Activated T-helper 1 cell treated with anti-CD3 and anti-CD28 coated beads, Interleukin-12 subunit alpha, Interleukin-12 subunit beta, Interleukin-2, Interleukin-4 antibody, amounts not matched to agents 30 ng/mL and 10 ng/mL and 1 ng/mL, durations not matched to agents 14 hours and 24 hours and 36 hours (primary cell): ENCODE measurements at regions not wholly inside any gene's neighbourhood (a gene's known extent, or its start where the extent isn't known, plus 50 kb on each side); places are given as distances from the start of the nearest gene placed in this dataset.

Source experiments
- DNase-seq: peaks from one replicate; pipeline ENCODE4 v3.0.0; 2021; ENCODE audit warnings: low spot score
- H3K27ac Mint-ChIP-seq: one replicate; pipeline ENCODE4 v1.8.0; 2021; ENCODE audit warnings: mild to moderate bottlenecking, mixed read lengths
- H3K27me3 Mint-ChIP-seq: one replicate; pipeline ENCODE4 v1.8.0; 2022; ENCODE audit warnings: mild to moderate bottlenecking, moderate library complexity, mixed read lengths; ENCODE audit not compliant: insufficient read depth
- H3K36me3 Mint-ChIP-seq: one replicate; pipeline ENCODE4 v1.8.0; 2021; ENCODE audit warnings: low read depth, mixed read lengths
- H3K4me1 Mint-ChIP-seq: one replicate; pipeline ENCODE4 v1.8.0; 2021; ENCODE audit warnings: low read depth, mixed read lengths
- H3K4me3 Mint-ChIP-seq: one replicate; pipeline ENCODE4 v1.8.0; 2021; ENCODE audit warnings: mild to moderate bottlenecking, moderate library complexity, mixed read lengths
- H3K9me3 Mint-ChIP-seq: one replicate; pipeline ENCODE4 v1.8.0; 2021; ENCODE audit warnings: mixed read lengths
- intact Hi-C: fragments of 100-400 bp; cut with micrococcal nuclease; formaldehyde crosslinking; loops from one replicate; pipeline ENCODE4 v1.15.1; 2024

DNA sequence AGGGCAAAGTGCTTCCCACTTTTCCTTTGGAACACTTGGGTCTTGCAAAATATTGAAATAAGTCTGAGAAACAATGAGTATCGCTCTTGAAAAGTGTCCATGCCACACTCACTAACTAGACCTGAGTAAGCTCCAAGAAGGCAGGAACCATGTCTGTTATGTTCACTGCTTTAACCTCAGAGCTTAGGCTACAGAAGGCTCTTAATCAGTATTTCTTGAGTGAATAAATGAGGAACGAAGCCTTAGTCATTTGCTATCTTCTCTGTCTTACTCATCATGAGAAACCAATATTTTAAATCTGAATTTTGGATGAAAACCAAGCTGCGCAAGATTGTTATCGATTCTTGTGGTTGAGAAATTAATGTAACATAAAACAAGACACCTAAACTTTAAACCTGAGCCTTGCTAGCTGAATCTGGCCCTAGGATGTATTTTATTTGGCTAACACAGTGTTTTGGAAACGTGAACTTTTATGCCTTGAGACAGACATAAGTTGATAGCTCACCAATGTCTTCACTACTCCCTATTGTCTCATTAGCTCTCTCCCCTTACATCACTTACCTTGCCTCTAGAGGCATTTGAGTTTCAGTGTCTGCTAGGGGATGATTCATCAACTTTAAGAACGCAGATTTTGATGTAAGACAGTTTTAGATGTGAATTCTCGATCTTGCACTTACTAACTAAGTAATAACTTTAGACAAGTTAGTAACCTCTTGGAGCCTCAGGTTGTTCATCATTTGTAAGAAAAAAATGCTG, 392.8 kb upstream of the MEIS1 start:
- intact Hi-C loops: no loop called here
- Mint-ChIP-seq H3K27me3 (no peaks in the 10 kb centered on the region), H3K36me3 (no peaks in the 10 kb centered on the region), H3K27ac (no peak overlapping the region), H3K4me3 (no peak overlapping the region), H3K4me1 (no peaks in the 10 kb centered on the region), H3K9me3 (no peaks in the 10 kb centered on the region)
- no peak for DNase-seq

- no peaks in the 10 kb centered on the region for H3K27me3 Mint-ChIP-seq
- no peak overlapping the region for H3K4me3 Mint-ChIP-seq
- no peaks in the 10 kb centered on the region for H3K36me3 Mint-ChIP-seq
- intact Hi-C loops: no loop called here
- H3K27ac Mint-ChIP-seq: no peak overlapping the region
- no peak for DNase-seq
- H3K9me3 Mint-ChIP-seq: no peaks in the 10 kb centered on the region
- H3K4me1 Mint-ChIP-seq: no peaks in the 10 kb centered on the region
These were observed 398.0 kb upstream of the MEIS1 start for GRCh38 chr2:66036948-66037347.

DNA sequence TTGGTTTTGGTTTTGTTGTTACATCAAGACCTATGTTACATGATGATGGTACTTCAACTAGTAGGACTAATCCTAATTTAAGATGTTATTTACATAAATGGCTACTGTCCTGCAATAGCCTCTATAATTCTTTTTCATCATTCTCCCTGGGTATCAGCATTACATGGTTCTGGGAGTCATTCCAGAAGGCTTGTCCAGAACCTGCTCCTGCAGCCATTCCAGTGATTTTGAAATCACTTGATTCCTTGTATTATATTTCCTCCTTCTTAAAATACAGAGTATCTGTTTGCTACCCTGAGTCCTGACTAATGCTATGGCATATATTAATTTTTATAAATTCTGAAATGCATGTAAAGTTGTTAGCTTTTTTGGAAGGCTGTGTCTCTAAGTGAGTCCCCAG, 400.5 kb upstream of the MEIS1 start:
- no peak for DNase-seq
- Mint-ChIP-seq H3K4me3 (no peak overlapping the region), H3K4me1 (no peaks in the 10 kb centered on the region), H3K27me3 (no peaks in the 10 kb centered on the region), H3K9me3 (no peaks in the 10 kb centered on the region), H3K27ac (no peak overlapping the region), H3K36me3 (no peaks in the 10 kb centered on the region)
- intact Hi-C loops: no loop called here

DNA sequence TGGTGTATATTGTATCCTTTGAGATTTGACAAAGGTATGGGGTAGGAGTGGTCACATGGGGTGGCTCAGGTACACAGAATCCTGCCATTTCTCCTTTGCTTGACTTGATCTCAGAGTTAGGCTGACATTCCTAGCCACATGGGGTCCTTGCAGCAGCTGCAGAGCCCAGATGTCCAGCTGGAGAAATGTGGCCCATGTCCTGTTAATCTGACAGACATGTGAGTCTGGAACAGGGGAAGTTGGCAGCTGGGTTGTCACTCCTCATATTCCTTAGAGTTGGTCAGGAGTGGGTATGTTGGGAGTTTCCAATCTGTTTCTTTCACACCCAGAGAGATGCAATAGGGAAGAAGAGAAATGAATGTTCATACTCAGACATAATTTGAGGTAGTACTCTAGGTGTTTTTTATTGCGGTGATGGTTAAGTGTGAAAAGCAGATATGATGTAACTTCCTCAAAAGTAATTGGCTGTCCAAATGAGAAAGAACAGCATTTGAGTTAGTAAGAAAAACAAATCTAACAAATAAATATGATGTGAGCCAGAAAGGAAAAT, 402.6 kb upstream of the MEIS1 start:
- no peak for DNase-seq
- intact Hi-C loops: no loop called here
- no peak overlapping the region for H3K27ac Mint-ChIP-seq
- no peaks in the 10 kb centered on the region for H3K4me1 Mint-ChIP-seq
- H3K36me3 Mint-ChIP-seq: no peaks in the 10 kb centered on the region
- H3K4me3 Mint-ChIP-seq: no peak overlapping the region
- no peaks in the 10 kb centered on the region for H3K9me3 Mint-ChIP-seq
- H3K27me3 Mint-ChIP-seq: no peaks in the 10 kb centered on the region

GRCh38 chr2:66031236-66031635, 403.7 kb upstream of the MEIS1 start:
- no peak for DNase-seq
- Mint-ChIP-seq H3K36me3 (no peaks in the 10 kb centered on the region), H3K27ac (no peak overlapping the region), H3K27me3 (no peaks in the 10 kb centered on the region), H3K4me3 (no peak overlapping the region), H3K9me3 (no peaks in the 10 kb centered on the region), H3K4me1 (no peaks in the 10 kb centered on the region)
- intact Hi-C loops: no loop called here

DNA sequence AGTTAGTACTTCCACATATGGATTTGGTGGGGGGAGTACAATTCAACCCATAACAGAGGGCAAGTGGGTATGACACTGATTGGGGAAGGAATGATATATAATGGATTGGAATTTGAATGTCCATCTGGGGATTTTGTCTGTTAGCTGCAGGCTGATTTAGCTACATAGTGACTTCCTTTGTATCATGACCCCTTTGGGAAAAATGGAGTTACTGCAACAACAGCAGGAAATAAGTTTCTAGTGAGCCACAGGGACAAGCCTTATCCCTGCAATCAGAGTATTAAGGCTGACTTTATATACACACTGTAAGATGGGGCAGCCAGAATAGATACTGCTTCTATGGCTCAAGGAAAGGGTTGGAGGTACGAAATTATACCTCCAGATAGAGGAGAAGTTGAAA, 404.4 kb upstream of the MEIS1 start:
- H3K4me3 Mint-ChIP-seq: no peak overlapping the region
- H3K4me1 Mint-ChIP-seq: no peaks in the 10 kb centered on the region
- intact Hi-C loops: no loop called here
- H3K27ac Mint-ChIP-seq: no peak overlapping the region
- DNase-seq: no peak
- no peaks in the 10 kb centered on the region for H3K9me3 Mint-ChIP-seq
- H3K36me3 Mint-ChIP-seq: no peaks in the 10 kb centered on the region
- H3K27me3 Mint-ChIP-seq: no peaks in the 10 kb centered on the region

DNA sequence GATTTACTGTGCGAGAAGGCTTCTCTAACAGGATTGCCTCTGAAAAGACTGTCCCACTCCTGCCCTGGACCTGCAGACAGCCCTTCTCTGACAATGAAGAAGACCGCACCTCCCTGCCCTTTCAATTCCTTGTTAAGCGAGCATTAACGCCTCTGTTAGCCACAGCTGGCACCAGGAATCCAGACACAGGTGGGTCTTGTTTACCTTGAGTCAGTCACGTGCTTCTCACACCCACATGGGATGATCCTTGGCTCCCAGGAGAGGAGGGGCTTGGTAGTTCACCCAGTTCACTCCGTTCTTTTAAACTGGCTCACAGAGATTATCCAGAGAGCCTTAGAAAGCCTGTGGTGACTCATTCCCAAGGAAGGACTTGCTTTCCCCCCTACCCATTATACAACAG, 410.5 kb upstream of the MEIS1 start:
- Mint-ChIP-seq H3K27me3 (no peaks in the 10 kb centered on the region), H3K4me3 (no peak overlapping the region), H3K36me3 (no peaks in the 10 kb centered on the region), H3K27ac (no peak overlapping the region), H3K9me3 (no peaks in the 10 kb centered on the region), H3K4me1 (no peaks in the 10 kb centered on the region)
- DNase-seq: no peak
- intact Hi-C loops: no loop called here

GRCh38 chr2:66021296-66021695, 413.6 kb upstream of the MEIS1 start:
- DNase-seq: no peak
- no peak overlapping the region for H3K27ac Mint-ChIP-seq
- no peaks in the 10 kb centered on the region for H3K36me3 Mint-ChIP-seq
- H3K4me1 Mint-ChIP-seq: no peaks in the 10 kb centered on the region
- intact Hi-C loops: no loop called here
- no peaks in the 10 kb centered on the region for H3K9me3 Mint-ChIP-seq
- no peak overlapping the region for H3K4me3 Mint-ChIP-seq
- no peaks in the 10 kb centered on the region for H3K27me3 Mint-ChIP-seq

DNA sequence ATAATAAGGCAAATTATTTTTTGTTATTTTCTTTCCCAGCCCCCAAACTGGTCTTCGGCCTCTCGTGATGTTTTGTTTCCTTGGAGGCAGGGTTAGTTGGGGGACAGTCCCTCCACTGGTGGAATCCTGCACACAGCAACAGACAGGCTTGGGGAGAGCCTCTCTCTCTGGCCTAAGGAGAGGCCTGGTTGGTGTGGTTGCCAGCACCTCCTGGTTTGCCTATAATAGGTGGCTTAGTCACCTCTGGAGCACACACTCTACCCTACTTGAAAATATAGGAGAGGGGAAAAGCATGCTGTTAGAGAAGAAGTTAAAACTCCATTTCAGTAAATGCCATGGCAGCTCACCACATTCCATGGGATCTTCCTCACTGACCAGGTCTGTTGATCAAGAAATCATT, 417.2 kb upstream of the MEIS1 start:
- H3K4me1 Mint-ChIP-seq: no peaks in the 10 kb centered on the region

GRCh38 chr2:66014450-66014849, 420.5 kb upstream of the MEIS1 start:
- H3K9me3 Mint-ChIP-seq: peaks cover 3% of the 10 kb centered on the region
- no peak for DNase-seq
- no peaks in the 10 kb centered on the region for H3K36me3 Mint-ChIP-seq
- no peak overlapping the region for H3K27ac Mint-ChIP-seq
- no peaks in the 10 kb centered on the region for H3K27me3 Mint-ChIP-seq
- H3K4me1 Mint-ChIP-seq: no peaks in the 10 kb centered on the region
- intact Hi-C loops: no loop called here
- no peak overlapping the region for H3K4me3 Mint-ChIP-seq

More for the DNA sequence above, 417.2 kb upstream of the MEIS1 start:
- DNase-seq: no peak
- H3K27me3 Mint-ChIP-seq: no peaks in the 10 kb centered on the region
- intact Hi-C loops: no loop called here
- H3K4me3 Mint-ChIP-seq: no peak overlapping the region
- H3K9me3 Mint-ChIP-seq: no peaks in the 10 kb centered on the region
- no peaks in the 10 kb centered on the region for H3K36me3 Mint-ChIP-seq
- no peak overlapping the region for H3K27ac Mint-ChIP-seq

DNA sequence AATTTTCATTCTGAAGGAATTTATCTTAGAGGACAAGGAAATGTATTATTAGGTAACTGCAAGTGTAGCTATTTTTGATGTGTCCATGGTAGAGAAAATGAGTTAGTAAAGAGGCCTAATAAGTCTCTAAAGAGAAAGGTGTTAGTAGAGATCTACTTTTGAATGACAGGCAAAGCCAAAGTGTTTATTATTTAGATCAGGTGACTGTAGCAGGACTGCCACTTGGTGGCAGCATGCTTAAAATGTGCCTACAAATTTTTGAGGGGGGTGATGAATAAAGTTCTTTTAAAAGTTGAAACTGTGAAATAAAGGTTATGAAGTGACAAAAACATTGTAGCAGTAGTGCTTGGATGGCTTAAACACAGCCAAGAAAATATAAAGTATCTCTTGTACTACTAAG, 421.5 kb upstream of the MEIS1 start:
- Mint-ChIP-seq H3K36me3 (no peaks in the 10 kb centered on the region), H3K9me3 (peaks cover 3% of the 10 kb centered on the region), H3K4me1 (no peaks in the 10 kb centered on the region), H3K27me3 (no peaks in the 10 kb centered on the region), H3K4me3 (no peak overlapping the region), H3K27ac (no peak overlapping the region)
- DNase-seq: no peak
- intact Hi-C loops: no loop called here

- H3K4me3 Mint-ChIP-seq: no peak overlapping the region
- no peaks in the 10 kb centered on the region for H3K36me3 Mint-ChIP-seq
- no peaks in the 10 kb centered on the region for H3K4me1 Mint-ChIP-seq
- intact Hi-C loops: no loop called here
- no peaks in the 10 kb centered on the region for H3K27me3 Mint-ChIP-seq
- no peak overlapping the region for H3K27ac Mint-ChIP-seq
- DNase-seq: no peak
- H3K9me3 Mint-ChIP-seq: peaks cover 6% of the 10 kb centered on the region
These were observed 431.0 kb upstream of the MEIS1 start for GRCh38 chr2:66003931-66004330.

DNA sequence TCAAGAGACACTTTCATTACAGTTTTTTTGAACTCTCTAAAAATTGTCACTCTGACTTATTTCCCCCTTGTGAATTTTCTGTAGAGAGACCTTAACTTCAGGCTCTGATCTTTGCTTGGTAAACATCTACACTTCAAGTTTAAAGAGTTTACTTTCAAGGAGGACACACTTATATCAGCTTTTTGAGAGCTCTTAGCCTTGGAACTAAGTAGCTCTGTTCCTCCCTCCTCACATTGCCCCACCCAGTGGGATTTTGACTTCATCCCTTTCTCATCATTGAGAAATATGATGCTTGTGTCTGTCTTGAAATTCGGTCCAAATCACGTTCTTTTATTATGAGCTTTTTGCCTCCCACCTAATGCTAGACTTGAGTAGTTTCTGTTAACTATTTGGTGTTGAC, 433.4 kb upstream of the MEIS1 start:
- H3K4me1 Mint-ChIP-seq: no peaks in the 10 kb centered on the region
- intact Hi-C loops: no loop called here
- H3K4me3 Mint-ChIP-seq: no peak overlapping the region
- no peaks in the 10 kb centered on the region for H3K27me3 Mint-ChIP-seq
- DNase-seq: no peak
- no peaks in the 10 kb centered on the region for H3K36me3 Mint-ChIP-seq
- no peak overlapping the region for H3K27ac Mint-ChIP-seq
- H3K9me3 Mint-ChIP-seq: peaks cover 6% of the 10 kb centered on the region

- no peaks in the 10 kb centered on the region for H3K4me1 Mint-ChIP-seq
- no peak overlapping the region for H3K27ac Mint-ChIP-seq
- H3K36me3 Mint-ChIP-seq: no peaks in the 10 kb centered on the region
- H3K9me3 Mint-ChIP-seq: peaks cover 6% of the 10 kb centered on the region
- intact Hi-C loops: no loop called here
- no peaks in the 10 kb centered on the region for H3K27me3 Mint-ChIP-seq
- DNase-seq: no peak
- H3K4me3 Mint-ChIP-seq: no peak overlapping the region
These were observed 434.0 kb upstream of the MEIS1 start for GRCh38 chr2:66000901-66001300.
